ENCODE measurements at regions not wholly inside any gene's neighbourhood (a gene's known extent, or its start where the extent isn't known, plus 50 kb on each side); places are given as distances from the start of the nearest gene placed in this dataset.
A peak's percentile ranks its signal among the peaks of the same experiment; 100 is the strongest.

DNA sequence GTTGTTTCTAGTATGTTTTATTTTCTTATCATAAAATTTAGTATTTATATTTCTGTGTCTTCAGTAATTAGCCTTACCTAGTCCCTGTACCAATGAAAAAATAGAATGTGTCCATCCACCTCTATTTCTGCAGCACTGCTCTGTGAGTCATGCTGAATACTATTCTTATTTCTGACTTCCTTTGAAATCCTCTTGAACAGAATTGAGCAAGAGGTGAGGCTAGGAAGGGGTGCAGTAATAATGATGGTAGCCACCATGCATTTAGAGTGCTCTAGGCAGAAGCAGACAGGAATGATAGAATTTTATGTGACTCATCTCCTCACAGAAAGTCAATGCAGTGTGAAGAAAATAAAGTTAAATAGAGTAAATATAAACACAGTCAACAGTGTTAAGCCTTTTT lies 60.0 kb downstream of the OR10A6 start (continued):
- no peak for TF ChIP-seq NFIC (IDR thresholded peaks at IDR 0.05; ENCODE audit: low read depth, low read length)

DNA sequence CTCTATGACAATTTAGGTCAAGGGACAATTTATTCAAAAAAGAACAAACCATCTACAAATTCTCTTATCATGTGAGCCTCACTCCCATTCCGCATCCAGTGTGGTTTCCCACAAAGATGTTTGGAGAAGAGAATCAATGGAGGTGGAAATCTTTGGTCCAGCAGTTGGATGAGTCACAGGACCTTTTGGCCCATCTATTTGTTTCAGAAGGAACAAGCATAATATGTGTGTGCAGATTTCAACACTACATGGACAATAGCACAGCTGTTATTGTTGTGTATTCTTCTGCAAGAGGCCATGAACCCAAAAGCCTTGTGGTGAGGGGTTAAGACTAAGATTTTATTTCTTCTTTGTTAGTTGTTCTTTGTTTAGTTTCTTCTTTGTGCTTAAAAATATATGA lies 61.6 kb downstream of the OR10A6 start:
- CTCF ChIA-PET = no interaction called here
- in situ Hi-C loops (cut with MboI) (no loop called here), intact Hi-C loops (cut with micrococcal nuclease; ENCODE audit: unreplicated experiment) (no loop called here)
- RAD21 ChIA-PET (ENCODE audit: unreplicated experiment) = no interaction called here
- no peak overlapping the region for H3K9ac ChIP-seq (ENCODE audit: control insufficient read depth, insufficient read depth, low read length)
- no TSS peak for BruUV-seq (replicated peaks)
- no peak for DNase-seq (ENCODE audit: low read depth, low spot score)
- no peak overlapping the region for H3K27ac ChIP-seq (ENCODE audit: control insufficient read depth, insufficient read depth)
- H3K79me2 ChIP-seq (ENCODE audit: control insufficient read depth, insufficient read depth, low read length) = no peaks in the 10 kb centered on the region
- WGBS (ENCODE audit: insufficient coverage, insufficient replicate concordance, low lambda C conversion rate, missing lambda C conversion rate) = 67% methylated on average over 1 of the region's 1 CpG
- H3K9me3 ChIP-seq (replicated peaks; ENCODE audit: control insufficient read depth, insufficient read depth, low read length) = no peaks in the 10 kb centered on the region
- H3K4me3 ChIP-seq = no peak overlapping the region
- H3K36me3 ChIP-seq (ENCODE audit: control insufficient read depth in 2 of 2, insufficient read depth in 2 of 2, low read length in 1 of 2) = no peaks in the 10 kb centered on the region
- SMC1A ChIA-PET (ENCODE audit: uncharacterized antibody, unreplicated experiment) = no interaction called here
- no peak for TF ChIP-seq STAT3 (IDR thresholded peaks at IDR 0.05; ENCODE audit: low read depth, low read length)
- no peak for TF ChIP-seq ZNF24 (IDR thresholded peaks at IDR 0.05)
- no peak for TF ChIP-seq YBX1 (IDR thresholded peaks at IDR 0.05)
- TF ChIP-seq, protein P1, sequence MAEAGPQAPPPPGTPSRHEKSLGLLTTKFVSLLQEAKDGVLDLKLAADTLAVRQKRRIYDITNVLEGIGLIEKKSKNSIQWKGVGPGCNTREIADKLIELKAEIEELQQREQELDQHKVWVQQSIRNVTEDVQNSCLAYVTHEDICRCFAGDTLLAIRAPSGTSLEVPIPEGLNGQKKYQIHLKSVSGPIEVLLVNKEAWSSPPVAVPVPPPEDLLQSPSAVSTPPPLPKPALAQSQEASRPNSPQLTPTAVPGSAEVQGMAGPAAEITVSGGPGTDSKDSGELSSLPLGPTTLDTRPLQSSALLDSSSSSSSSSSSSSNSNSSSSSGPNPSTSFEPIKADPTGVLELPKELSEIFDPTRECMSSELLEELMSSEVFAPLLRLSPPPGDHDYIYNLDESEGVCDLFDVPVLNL (IDR thresholded peaks at IDR 0.05; ENCODE audit: low read depth, low read length) = no peak
- TF ChIP-seq, protein P2, sequence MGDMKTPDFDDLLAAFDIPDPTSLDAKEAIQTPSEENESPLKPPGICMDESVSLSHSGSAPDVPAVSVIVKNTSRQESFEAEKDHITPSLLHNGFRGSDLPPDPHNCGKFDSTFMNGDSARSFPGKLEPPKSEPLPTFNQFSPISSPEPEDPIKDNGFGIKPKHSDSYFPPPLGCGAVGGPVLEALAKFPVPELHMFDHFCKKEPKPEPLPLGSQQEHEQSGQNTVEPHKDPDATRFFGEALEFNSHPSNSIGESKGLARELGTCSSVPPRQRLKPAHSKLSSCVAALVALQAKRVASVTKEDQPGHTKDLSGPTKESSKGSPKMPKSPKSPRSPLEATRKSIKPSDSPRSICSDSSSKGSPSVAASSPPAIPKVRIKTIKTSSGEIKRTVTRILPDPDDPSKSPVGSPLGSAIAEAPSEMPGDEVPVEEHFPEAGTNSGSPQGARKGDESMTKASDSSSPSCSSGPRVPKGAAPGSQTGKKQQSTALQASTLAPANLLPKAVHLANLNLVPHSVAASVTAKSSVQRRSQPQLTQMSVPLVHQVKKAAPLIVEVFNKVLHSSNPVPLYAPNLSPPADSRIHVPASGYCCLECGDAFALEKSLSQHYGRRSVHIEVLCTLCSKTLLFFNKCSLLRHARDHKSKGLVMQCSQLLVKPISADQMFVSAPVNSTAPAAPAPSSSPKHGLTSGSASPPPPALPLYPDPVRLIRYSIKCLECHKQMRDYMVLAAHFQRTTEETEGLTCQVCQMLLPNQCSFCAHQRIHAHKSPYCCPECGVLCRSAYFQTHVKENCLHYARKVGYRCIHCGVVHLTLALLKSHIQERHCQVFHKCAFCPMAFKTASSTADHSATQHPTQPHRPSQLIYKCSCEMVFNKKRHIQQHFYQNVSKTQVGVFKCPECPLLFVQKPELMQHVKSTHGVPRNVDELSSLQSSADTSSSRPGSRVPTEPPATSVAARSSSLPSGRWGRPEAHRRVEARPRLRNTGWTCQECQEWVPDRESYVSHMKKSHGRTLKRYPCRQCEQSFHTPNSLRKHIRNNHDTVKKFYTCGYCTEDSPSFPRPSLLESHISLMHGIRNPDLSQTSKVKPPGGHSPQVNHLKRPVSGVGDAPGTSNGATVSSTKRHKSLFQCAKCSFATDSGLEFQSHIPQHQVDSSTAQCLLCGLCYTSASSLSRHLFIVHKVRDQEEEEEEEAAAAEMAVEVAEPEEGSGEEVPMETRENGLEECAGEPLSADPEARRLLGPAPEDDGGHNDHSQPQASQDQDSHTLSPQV (IDR thresholded peaks at IDR 0.05) = no peak
- TF ChIP-seq, protein P3, sequence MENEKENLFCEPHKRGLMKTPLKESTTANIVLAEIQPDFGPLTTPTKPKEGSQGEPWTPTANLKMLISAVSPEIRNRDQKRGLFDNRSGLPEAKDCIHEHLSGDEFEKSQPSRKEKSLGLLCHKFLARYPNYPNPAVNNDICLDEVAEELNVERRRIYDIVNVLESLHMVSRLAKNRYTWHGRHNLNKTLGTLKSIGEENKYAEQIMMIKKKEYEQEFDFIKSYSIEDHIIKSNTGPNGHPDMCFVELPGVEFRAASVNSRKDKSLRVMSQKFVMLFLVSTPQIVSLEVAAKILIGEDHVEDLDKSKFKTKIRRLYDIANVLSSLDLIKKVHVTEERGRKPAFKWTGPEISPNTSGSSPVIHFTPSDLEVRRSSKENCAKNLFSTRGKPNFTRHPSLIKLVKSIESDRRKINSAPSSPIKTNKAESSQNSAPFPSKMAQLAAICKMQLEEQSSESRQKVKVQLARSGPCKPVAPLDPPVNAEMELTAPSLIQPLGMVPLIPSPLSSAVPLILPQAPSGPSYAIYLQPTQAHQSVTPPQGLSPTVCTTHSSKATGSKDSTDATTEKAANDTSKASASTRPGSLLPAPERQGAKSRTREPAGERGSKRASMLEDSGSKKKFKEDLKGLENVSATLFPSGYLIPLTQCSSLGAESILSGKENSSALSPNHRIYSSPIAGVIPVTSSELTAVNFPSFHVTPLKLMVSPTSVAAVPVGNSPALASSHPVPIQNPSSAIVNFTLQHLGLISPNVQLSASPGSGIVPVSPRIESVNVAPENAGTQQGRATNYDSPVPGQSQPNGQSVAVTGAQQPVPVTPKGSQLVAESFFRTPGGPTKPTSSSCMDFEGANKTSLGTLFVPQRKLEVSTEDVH (IDR thresholded peaks at IDR 0.05; ENCODE audit: low read depth, partially characterized antibody) = no peak
- TF ChIP-seq MEF2B (IDR thresholded peaks at IDR 0.05; ENCODE audit: partially characterized antibody, poor library complexity, severe bottlenecking) = no peak
- TF ChIP-seq BACH1 (IDR thresholded peaks at IDR 0.05; ENCODE audit: borderline replicate concordance) = no peak
- TF ChIP-seq NBN (IDR thresholded peaks at IDR 0.05) = no peak
- no peak for TF ChIP-seq NR2C2 (IDR thresholded peaks at IDR 0.05; ENCODE audit: borderline replicate concordance, control insufficient read depth, insufficient read length, low read depth)
- no peak for TF ChIP-seq NRF1 (conservative IDR thresholded peaks at IDR 0.05; ENCODE audit: low read depth, low read length)
- no peak for TF ChIP-seq ETV6 (conservative IDR thresholded peaks at IDR 0.05 in 1 of 2, IDR thresholded peaks at IDR 0.05 in 1 of 2; ENCODE audit: borderline replicate concordance in 1 of 2, low read depth in 1 of 2)
- no peak for TF ChIP-seq CREB1 (IDR thresholded peaks at IDR 0.05; ENCODE audit: low read depth)
- H2AFZ ChIP-seq (ENCODE audit: control insufficient read depth, low read depth, low read length) = no peak overlapping the region
- peak; percentile 7 for FAIRE-seq
- no peaks in the 10 kb centered on the region for H3K4me1 ChIP-seq (ENCODE audit: control insufficient read depth, insufficient read depth, low read length)
- POLR2A ChIA-PET = no interaction called here
- no peaks in the 10 kb centered on the region for H3K27me3 ChIP-seq (replicated peaks in 1 of 2; ENCODE audit: control insufficient read depth in 2 of 2, insufficient read depth in 2 of 2, low read length in 1 of 2)
- H3K4me2 ChIP-seq (ENCODE audit: control insufficient read depth, insufficient read depth) = no peak overlapping the region
- H4K20me1 ChIP-seq (ENCODE audit: control insufficient read depth, insufficient read depth) = no peaks in the 10 kb centered on the region
- no peak for ATAC-seq
